ENCODE measurements at regions not wholly inside any gene's neighbourhood (a gene's known extent, or its start where the extent isn't known, plus 50 kb on each side); places are given as distances from the start of the nearest gene placed in this dataset.

DNA sequence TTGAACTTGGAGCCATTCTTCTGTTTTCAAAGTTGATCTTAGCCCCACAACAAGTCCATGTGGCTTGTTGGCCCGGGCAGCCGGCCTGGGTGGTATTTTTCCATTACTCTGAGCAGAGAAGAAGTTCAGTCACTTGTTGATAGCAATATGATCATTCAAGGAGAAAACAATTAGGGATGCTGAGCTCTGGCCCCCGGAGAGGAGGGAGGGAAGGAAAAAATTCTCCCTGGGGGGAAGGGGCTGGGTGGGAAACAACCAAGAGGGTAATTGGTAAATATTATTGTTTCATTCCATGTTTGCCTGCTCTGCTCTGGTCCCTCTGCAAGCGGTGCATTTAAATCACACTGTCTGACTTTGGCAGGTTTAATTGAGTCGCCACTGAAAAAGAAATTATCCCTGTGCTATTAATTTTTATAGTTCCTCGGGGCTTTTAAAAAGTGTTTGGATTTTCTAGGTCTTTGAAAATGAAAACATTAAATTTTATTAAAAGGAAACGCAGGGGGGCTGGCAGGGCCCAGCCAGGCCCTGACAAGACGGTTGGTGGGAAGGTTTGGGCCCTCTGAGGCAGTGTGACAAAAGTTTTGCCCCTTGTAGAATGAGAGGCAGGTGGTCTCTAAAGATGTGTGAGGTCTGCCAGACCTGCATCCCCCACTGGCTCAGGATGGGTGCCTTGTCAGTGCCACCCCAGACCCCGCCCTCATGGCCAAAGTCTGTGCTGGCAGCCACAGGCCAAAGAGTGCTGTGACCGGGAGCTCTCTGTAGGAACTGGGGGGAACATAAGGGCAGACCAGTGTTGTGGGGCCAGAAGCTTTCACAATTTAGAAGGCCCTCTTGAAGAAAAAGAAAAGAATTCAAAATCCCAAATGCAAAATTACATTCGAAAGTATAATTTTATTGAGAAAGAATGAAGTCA, 52.5 kb upstream of the SLC14A2 start:
- TF ChIP-seq, protein P1, sequence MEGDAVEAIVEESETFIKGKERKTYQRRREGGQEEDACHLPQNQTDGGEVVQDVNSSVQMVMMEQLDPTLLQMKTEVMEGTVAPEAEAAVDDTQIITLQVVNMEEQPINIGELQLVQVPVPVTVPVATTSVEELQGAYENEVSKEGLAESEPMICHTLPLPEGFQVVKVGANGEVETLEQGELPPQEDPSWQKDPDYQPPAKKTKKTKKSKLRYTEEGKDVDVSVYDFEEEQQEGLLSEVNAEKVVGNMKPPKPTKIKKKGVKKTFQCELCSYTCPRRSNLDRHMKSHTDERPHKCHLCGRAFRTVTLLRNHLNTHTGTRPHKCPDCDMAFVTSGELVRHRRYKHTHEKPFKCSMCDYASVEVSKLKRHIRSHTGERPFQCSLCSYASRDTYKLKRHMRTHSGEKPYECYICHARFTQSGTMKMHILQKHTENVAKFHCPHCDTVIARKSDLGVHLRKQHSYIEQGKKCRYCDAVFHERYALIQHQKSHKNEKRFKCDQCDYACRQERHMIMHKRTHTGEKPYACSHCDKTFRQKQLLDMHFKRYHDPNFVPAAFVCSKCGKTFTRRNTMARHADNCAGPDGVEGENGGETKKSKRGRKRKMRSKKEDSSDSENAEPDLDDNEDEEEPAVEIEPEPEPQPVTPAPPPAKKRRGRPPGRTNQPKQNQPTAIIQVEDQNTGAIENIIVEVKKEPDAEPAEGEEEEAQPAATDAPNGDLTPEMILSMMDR (conservative IDR thresholded peaks at IDR 0.05; ENCODE audit: low read depth, low read length): no peak
- TF ChIP-seq POLR2A (IDR thresholded peaks at IDR 0.05; ENCODE audit: low read depth, low read length) (no peak), MAFK (IDR thresholded peaks at IDR 0.05; ENCODE audit: low read depth, low read length) (no peak), FOS (IDR thresholded peaks at IDR 0.05; ENCODE audit: low read depth, low read length) (no peak), NFE2L2 (IDR thresholded peaks at IDR 0.05; ENCODE audit: low read depth, low read length) (no peak), CEBPB (IDR thresholded peaks at IDR 0.05; ENCODE audit: low read depth, low read length) (no peak), RCOR1 (IDR thresholded peaks at IDR 0.05; ENCODE audit: insufficient replicate concordance, low read length) (no peak), RFX5 (IDR thresholded peaks at IDR 0.05; ENCODE audit: low read depth, low read length) (no peak), RAD21 (IDR thresholded peaks at IDR 0.05; ENCODE audit: low read length) (no peak), MXI1 (IDR thresholded peaks at IDR 0.05; ENCODE audit: borderline replicate concordance, low read depth, low read length) (no peak), MAZ (IDR thresholded peaks at IDR 0.05; ENCODE audit: borderline replicate concordance, low read depth, low read length) (no peak)
- TF ChIP-seq, protein P2, sequence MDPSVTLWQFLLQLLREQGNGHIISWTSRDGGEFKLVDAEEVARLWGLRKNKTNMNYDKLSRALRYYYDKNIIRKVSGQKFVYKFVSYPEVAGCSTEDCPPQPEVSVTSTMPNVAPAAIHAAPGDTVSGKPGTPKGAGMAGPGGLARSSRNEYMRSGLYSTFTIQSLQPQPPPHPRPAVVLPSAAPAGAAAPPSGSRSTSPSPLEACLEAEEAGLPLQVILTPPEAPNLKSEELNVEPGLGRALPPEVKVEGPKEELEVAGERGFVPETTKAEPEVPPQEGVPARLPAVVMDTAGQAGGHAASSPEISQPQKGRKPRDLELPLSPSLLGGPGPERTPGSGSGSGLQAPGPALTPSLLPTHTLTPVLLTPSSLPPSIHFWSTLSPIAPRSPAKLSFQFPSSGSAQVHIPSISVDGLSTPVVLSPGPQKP (IDR thresholded peaks at IDR 0.05; ENCODE audit: borderline replicate concordance, low read depth, low read length): no peak
- TF ChIP-seq, protein P3, sequence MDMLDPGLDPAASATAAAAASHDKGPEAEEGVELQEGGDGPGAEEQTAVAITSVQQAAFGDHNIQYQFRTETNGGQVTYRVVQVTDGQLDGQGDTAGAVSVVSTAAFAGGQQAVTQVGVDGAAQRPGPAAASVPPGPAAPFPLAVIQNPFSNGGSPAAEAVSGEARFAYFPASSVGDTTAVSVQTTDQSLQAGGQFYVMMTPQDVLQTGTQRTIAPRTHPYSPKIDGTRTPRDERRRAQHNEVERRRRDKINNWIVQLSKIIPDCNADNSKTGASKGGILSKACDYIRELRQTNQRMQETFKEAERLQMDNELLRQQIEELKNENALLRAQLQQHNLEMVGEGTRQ (IDR thresholded peaks at IDR 0.05; ENCODE audit: low read depth, low read length): no peak

All from IMR-90 (cell line).